ENCODE measurements at regions not wholly inside any gene's neighbourhood (a gene's known extent, or its start where the extent isn't known, plus 50 kb on each side); places are given as distances from the start of the nearest gene placed in this dataset.

- TF ChIP-seq, protein P1, sequence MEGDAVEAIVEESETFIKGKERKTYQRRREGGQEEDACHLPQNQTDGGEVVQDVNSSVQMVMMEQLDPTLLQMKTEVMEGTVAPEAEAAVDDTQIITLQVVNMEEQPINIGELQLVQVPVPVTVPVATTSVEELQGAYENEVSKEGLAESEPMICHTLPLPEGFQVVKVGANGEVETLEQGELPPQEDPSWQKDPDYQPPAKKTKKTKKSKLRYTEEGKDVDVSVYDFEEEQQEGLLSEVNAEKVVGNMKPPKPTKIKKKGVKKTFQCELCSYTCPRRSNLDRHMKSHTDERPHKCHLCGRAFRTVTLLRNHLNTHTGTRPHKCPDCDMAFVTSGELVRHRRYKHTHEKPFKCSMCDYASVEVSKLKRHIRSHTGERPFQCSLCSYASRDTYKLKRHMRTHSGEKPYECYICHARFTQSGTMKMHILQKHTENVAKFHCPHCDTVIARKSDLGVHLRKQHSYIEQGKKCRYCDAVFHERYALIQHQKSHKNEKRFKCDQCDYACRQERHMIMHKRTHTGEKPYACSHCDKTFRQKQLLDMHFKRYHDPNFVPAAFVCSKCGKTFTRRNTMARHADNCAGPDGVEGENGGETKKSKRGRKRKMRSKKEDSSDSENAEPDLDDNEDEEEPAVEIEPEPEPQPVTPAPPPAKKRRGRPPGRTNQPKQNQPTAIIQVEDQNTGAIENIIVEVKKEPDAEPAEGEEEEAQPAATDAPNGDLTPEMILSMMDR (IDR thresholded peaks at IDR 0.05; ENCODE audit: extremely low read depth in 1 of 2, insufficient read depth in 1 of 2, low read depth in 1 of 2, low read length in 2 of 2): no peak
- TF ChIP-seq EZH2 (IDR thresholded peaks at IDR 0.05; ENCODE audit: borderline replicate concordance, low read depth, low read length, severe bottlenecking): no peak
- no peak for TF ChIP-seq POLR2A (IDR thresholded peaks at IDR 0.05; ENCODE audit: low read depth, low read length)
These were observed 58.8 kb upstream of the FLRT2 start for GRCh38 chr14:85471156-85471555.
